HCT116 (cell line): ENCODE measurements at regions not wholly inside any gene's neighbourhood (a gene's known extent, or its start where the extent isn't known, plus 50 kb on each side); places are given as distances from the start of the nearest gene placed in this dataset.

Experiments used
- ATAC-seq: fragments of 200-7000 bp; cut with Tn5 transposase; 2 replicates; pipeline ENCODE4 v1.9.1; 2020; ENCODE audit warnings: mild to moderate bottlenecking, moderate library complexity
- BruUV-seq: library from RNA; stranded (reverse); fragments of 400-500 nt; replicated peaks from 2 replicates; lab custom pipeline; 2021; lab: Mats Ljungman, UMichigan
- CTCF ChIA-PET: fragments of 300-600 bp; sonication (Branson Sonifier 250); formaldehyde crosslinking; loops from one replicate; lab custom pipeline; 2021; ENCODE audit warnings: antibody characterized with exemption; lab: Charles Lee
- POLR2A ChIA-PET: fragments of 300-600, 350-600 bp; sonication (Branson Sonifier 250); formaldehyde crosslinking; loops from one replicate; lab custom pipeline; 2021; ENCODE audit warnings: antibody characterized with exemption; lab: Charles Lee
- RAD21 ChIA-PET, 2 experiments: fragments of 300-600 bp; sonication (Branson Sonifier 250); formaldehyde crosslinking; loops; one replicate each; lab custom pipeline; 2023; ENCODE audit warnings: low total read pairs in 2 of 2; ENCODE audit not compliant: uncharacterized antibody in 2 of 2, unreplicated experiment in 2 of 2, low non-redundant PET in 1 of 2; lab: Charles Lee
- DNase-seq: peaks from one replicate; pipeline ENCODE4 v3.0.0-alpha.2; 2010; ENCODE audit warnings: low read depth, low spot score
- H2AFZ ChIP-seq: fragments of 200-600 bp; shearing (Covaris generic), sonication (generic); 2 replicates; pipeline ENCODE4 v1.6.1; 2017; ENCODE audit warnings: low read depth, mixed run types, mixed read lengths, antibody characterized with exemption, low read length; ENCODE audit not compliant: poor library complexity, severe bottlenecking
- H3K27ac ChIP-seq: 2 replicates; pipeline ENCODE4 v1.5.1; 2012; ENCODE audit warnings: low read depth, low read length
- H3K27me3 ChIP-seq: fragments of 200-600 bp; sonication (generic); 2 replicates; pipeline ENCODE4 v1.6.1; 2016; ENCODE audit warnings: mixed run types, low read length, mixed read lengths; ENCODE audit not compliant: insufficient read depth
- H3K36me3 ChIP-seq, 2 experiments: fragments of 200-500 bp in 1 of 2; fragments of 200-600 bp in 1 of 2; sonication (Bioruptor generic) in 1 of 2; sonication (generic) in 1 of 2; 2 replicates each; pipeline versions ENCODE4 v1.5.1 to v1.6.1; 2014 to 2016; ENCODE audit warnings: low read length in 2 of 2, inconsistent platforms in 1 of 2, mixed read lengths in 1 of 2, mixed run types in 1 of 2; ENCODE audit not compliant: insufficient read depth in 2 of 2, control insufficient read depth in 1 of 2
- H3K4me1 ChIP-seq, 2 experiments: fragments of 200-600 bp in 1 of 2; sonication (generic) in 1 of 2; 2 replicates each; pipeline versions ENCODE4 v1.5.1 to v1.6.1; 2012 to 2017; ENCODE audit warnings: low read length in 2 of 2, inconsistent platforms in 1 of 2, mild to moderate bottlenecking in 1 of 2, mixed read lengths in 1 of 2, mixed run types in 1 of 2, moderate library complexity in 1 of 2; ENCODE audit not compliant: insufficient read depth in 2 of 2, control insufficient read depth in 1 of 2
- H3K4me2 ChIP-seq: fragments of 200-600 bp; sonication (generic); 2 replicates; pipeline ENCODE4 v1.6.1; 2017; ENCODE audit warnings: mixed run types, low read length, mixed read lengths
- H3K4me3 ChIP-seq, 2 experiments: fragments of 200-600 bp in 1 of 2; sonication (generic) in 1 of 2; replicated peaks in 1 of 2; 2 replicates each; pipeline ENCODE4 v1.5.1; 2011 to 2016; ENCODE audit warnings: low read length in 2 of 2, control low read depth in 1 of 2, low read depth in 1 of 2, mild to moderate bottlenecking in 1 of 2, mixed read lengths in 1 of 2, mixed run types in 1 of 2
- H3K79me2 ChIP-seq: fragments of 200-600 bp; sonication (generic); 2 replicates; pipeline ENCODE4 v1.6.1; 2017; ENCODE audit warnings: mild to moderate bottlenecking, mixed run types, low read length, moderate library complexity, mixed read lengths; ENCODE audit not compliant: insufficient read depth
- H3K9ac ChIP-seq: fragments of 200-600 bp; sonication (generic); 2 replicates; pipeline ENCODE4 v1.6.1; 2016; ENCODE audit warnings: low read length, mixed read lengths
- H3K9me2 ChIP-seq: fragments of 200-600 bp; sonication (generic), shearing (Covaris generic); 2 replicates; pipeline ENCODE4 v1.6.1; 2017; ENCODE audit warnings: mixed run types, mild to moderate bottlenecking, moderate library complexity; ENCODE audit not compliant: insufficient read depth
- H3K9me3 ChIP-seq, 2 experiments: fragments of 200-500 bp in 1 of 2; fragments of 200-600 bp in 1 of 2; sonication (Bioruptor generic) in 1 of 2; sonication (generic) in 1 of 2; 2 replicates each; pipeline ENCODE4 v1.6.1; 2014 to 2017; ENCODE audit warnings: low read length in 2 of 2, mixed read lengths in 2 of 2, inconsistent platforms in 1 of 2, low read depth in 1 of 2, mild to moderate bottlenecking in 1 of 2, mixed run types in 1 of 2, moderate library complexity in 1 of 2; ENCODE audit not compliant: control insufficient read depth in 1 of 2, insufficient read depth in 1 of 2
- H4K20me1 ChIP-seq: fragments of 200-600 bp; sonication (generic), shearing (Covaris generic); 2 replicates; pipeline ENCODE4 v1.6.1; 2017; ENCODE audit warnings: mixed run types, mild to moderate bottlenecking, moderate library complexity; ENCODE audit not compliant: insufficient read depth
- CEBPB ChIP-seq: IDR thresholded peaks from 2 replicates; pipeline ENCODE4 v1.6.1; 2012; ENCODE audit warnings: low read depth
- EGR1 ChIP-seq: IDR thresholded peaks from 2 replicates; pipeline ENCODE4 v1.6.1; 2012; ENCODE audit warnings: low read depth
- ELF1 ChIP-seq: IDR thresholded peaks from 2 replicates; pipeline ENCODE4 v1.6.1; 2012; ENCODE audit warnings: low read depth, borderline replicate concordance
- EZH2 ChIP-seq: fragments of 200-600 bp; sonication (generic); IDR thresholded peaks from 2 replicates; pipeline ENCODE4 v1.6.1; 2017; ENCODE audit warnings: antibody characterized with exemption, mixed run types
- EZH2phosphoT487 ChIP-seq: fragments of 200-600 bp; IDR thresholded peaks from 2 replicates; pipeline ENCODE4 v1.6.1; 2018; ENCODE audit warnings: antibody characterized with exemption, borderline replicate concordance
- FOSL1 ChIP-seq: IDR thresholded peaks from 2 replicates; pipeline ENCODE4 v1.6.1; 2012; ENCODE audit warnings: low read depth
- JUND ChIP-seq: IDR thresholded peaks from 2 replicates; pipeline ENCODE4 v1.6.1; 2012
- POLR2A ChIP-seq: IDR thresholded peaks from 2 replicates; pipeline ENCODE4 v1.7.0; 2011; ENCODE audit warnings: borderline replicate concordance; ENCODE audit not compliant: insufficient read depth, insufficient read length; ENCODE audit errors: extremely low read depth
- RAD21 ChIP-seq: IDR thresholded peaks from 2 replicates; pipeline ENCODE4 v1.6.1; 2012; ENCODE audit warnings: low read depth, mild to moderate bottlenecking
- SP1 ChIP-seq: IDR thresholded peaks from 2 replicates; pipeline ENCODE4 v1.6.1; 2012; ENCODE audit warnings: low read depth
- SRF ChIP-seq: IDR thresholded peaks from 2 replicates; pipeline ENCODE4 v1.6.1; 2012; ENCODE audit warnings: low read depth
- TCF7L2 ChIP-seq: IDR thresholded peaks from 2 replicates; pipeline ENCODE4 v1.7.0; 2011; ENCODE audit warnings: borderline replicate concordance, inconsistent platforms; ENCODE audit not compliant: insufficient read depth, insufficient read length; ENCODE audit errors: extremely low read depth
- YY1 ChIP-seq: IDR thresholded peaks from 2 replicates; pipeline ENCODE4 v1.6.1; 2011; ENCODE audit warnings: low read length, low read depth, moderate library complexity, mild to moderate bottlenecking; ENCODE audit not compliant: insufficient replicate concordance; ENCODE audit errors: extremely low read depth
- ZFX ChIP-seq: fragments of 450-650 bp; IDR thresholded peaks from 2 replicates; pipeline ENCODE4 v1.6.1; 2017
- ZNF274 ChIP-seq: fragments of 200-500 bp; sonication (Bioruptor generic); IDR thresholded peaks from 2 replicates; pipeline ENCODE4 v1.6.1; 2014; ENCODE audit warnings: mild to moderate bottlenecking, low read depth, low read length, inconsistent platforms
- intact Hi-C: fragments of 100-400 bp; cut with micrococcal nuclease; formaldehyde crosslinking; loops from 2 replicates; pipeline ENCODE4 v1.10.0; 2022
- TF ChIP-seq, protein P1 (sequence below): IDR thresholded peaks from 2 replicates; pipeline ENCODE4 v1.6.1; 2012
- TF ChIP-seq, protein P2 (sequence below), 3 experiments: fragments of 200-600 bp in 1 of 3; sonication (generic) in 1 of 3; IDR thresholded peaks in 2 of 3; conservative IDR thresholded peaks in 1 of 3; 2 replicates each; pipeline ENCODE4 v1.5.1; 2012 to 2017; ENCODE audit warnings: low read depth in 2 of 3, low read length in 2 of 3, antibody characterized with exemption in 1 of 3, borderline replicate concordance in 1 of 3, control low read depth in 1 of 3, mild to moderate bottlenecking in 1 of 3, mixed read lengths in 1 of 3, mixed run types in 1 of 3, moderate library complexity in 1 of 3; ENCODE audit not compliant: insufficient read depth in 1 of 3

DNA sequence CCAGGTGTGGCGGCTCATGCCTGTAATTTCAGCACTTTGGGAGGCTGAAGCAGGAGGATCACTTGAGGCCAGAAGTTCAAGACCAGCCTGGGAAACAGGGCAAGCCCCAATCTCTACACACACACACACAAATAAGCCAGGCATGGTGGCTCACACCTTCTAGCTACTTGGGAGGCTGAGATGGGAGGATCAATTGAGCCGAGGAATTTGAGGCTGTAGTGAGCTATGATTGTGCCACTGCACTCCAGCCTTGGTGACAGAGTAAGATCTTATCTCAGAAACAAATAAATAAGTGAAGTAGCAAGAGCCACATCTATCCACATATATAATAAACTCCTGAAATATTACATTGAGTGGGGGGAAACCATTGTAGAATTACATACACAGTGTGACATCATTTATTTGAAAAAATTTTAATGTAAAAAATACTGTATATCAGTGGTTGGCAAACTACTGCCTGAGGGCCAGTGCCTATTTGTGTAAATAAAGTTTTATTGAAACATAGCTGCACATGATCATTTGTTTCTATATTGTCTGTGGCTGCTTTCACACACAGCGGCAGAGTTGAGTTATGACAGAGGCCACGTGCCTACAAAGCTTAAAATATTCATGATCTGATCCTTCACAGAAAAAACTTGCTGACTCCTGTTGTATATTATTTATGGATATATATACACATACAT, 54.7 kb upstream of the ARHGEF7 start:
- no peak overlapping the region for H3K9ac ChIP-seq
- H2AFZ ChIP-seq = no peak overlapping the region
- H3K4me3 ChIP-seq = no peak overlapping the region
- H3K27ac ChIP-seq = no peak overlapping the region
- no peaks in the 10 kb centered on the region for H4K20me1 ChIP-seq
- POLR2A ChIA-PET = no interaction called here
- H3K9me2 ChIP-seq = no peaks in the 10 kb centered on the region
- no TSS peak for BruUV-seq
- CTCF ChIA-PET = no interaction called here
- no peak overlapping the region for H3K4me2 ChIP-seq
- no peak for TF ChIP-seq CEBPB
- no peak for TF ChIP-seq SP1
- TF ChIP-seq JUND = no peak
- no peak for TF ChIP-seq RAD21
- no peak for TF ChIP-seq FOSL1
- H3K4me1 ChIP-seq = peaks cover 0 to 13% of the 10 kb centered on the region in 2 experiments; a peak in 1 of 4 replicates
- H3K79me2 ChIP-seq = no peaks in the 10 kb centered on the region
- no peaks in the 10 kb centered on the region for H3K36me3 ChIP-seq
- H3K27me3 ChIP-seq = no peaks in the 10 kb centered on the region
- intact Hi-C loops = no loop called here
- no peak for ATAC-seq
- no peak for DNase-seq
- RAD21 ChIA-PET = no interaction called here
- H3K9me3 ChIP-seq = no peaks in the 10 kb centered on the region

- Histone ChIP-seq H3K36me3 (no peaks in the 10 kb centered on the region), H3K9me3 (no peaks in the 10 kb centered on the region), H3K79me2 (no peaks in the 10 kb centered on the region), H3K27ac (0 out of 2 replicates have a peak overlapping the region, but pooled peaks have one; percentile 10), H4K20me1 (no peaks in the 10 kb centered on the region), H3K4me2 (no peak overlapping the region; the same call in 1 of the 2 replicates), H3K9me2 (no peaks in the 10 kb centered on the region), H2AFZ (no peak overlapping the region), H3K27me3 (no peaks in the 10 kb centered on the region), H3K4me3 (no peak overlapping the region; a peak in 1 of 4 replicates), H3K9ac (no peak overlapping the region), H3K4me1 (peaks cover 0 to 13% of the 10 kb centered on the region in 2 experiments; a peak in 1 of 4 replicates)
- BruUV-seq = no TSS peak
- CTCF ChIA-PET = no interaction called here
- DNase-seq (no peak), ATAC-seq (peak; percentile 42; the same call in 1 of the 2 replicates)
- intact Hi-C loops = loop anchor here (10.0 kb wide), 1 partner anchor 464 kb away; no protein-coding TSS in a partner anchor
- POLR2A ChIA-PET = no interaction called here
- RAD21 ChIA-PET = no interaction called here
- TF ChIP-seq ZNF274 = no peak
- TF ChIP-seq SRF = no peak
- TF ChIP-seq EGR1 = no peak
- TF ChIP-seq, protein P1, sequence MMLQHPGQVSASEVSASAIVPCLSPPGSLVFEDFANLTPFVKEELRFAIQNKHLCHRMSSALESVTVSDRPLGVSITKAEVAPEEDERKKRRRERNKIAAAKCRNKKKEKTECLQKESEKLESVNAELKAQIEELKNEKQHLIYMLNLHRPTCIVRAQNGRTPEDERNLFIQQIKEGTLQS = no peak
- TF ChIP-seq POLR2A = no peak
- TF ChIP-seq, protein P2, sequence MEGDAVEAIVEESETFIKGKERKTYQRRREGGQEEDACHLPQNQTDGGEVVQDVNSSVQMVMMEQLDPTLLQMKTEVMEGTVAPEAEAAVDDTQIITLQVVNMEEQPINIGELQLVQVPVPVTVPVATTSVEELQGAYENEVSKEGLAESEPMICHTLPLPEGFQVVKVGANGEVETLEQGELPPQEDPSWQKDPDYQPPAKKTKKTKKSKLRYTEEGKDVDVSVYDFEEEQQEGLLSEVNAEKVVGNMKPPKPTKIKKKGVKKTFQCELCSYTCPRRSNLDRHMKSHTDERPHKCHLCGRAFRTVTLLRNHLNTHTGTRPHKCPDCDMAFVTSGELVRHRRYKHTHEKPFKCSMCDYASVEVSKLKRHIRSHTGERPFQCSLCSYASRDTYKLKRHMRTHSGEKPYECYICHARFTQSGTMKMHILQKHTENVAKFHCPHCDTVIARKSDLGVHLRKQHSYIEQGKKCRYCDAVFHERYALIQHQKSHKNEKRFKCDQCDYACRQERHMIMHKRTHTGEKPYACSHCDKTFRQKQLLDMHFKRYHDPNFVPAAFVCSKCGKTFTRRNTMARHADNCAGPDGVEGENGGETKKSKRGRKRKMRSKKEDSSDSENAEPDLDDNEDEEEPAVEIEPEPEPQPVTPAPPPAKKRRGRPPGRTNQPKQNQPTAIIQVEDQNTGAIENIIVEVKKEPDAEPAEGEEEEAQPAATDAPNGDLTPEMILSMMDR (IDR thresholded peaks at IDR 0.05 in 2 of 3, conservative IDR thresholded peaks at IDR 0.05 in 1 of 3; ENCODE audit: borderline replicate concordance in 1 of 3, insufficient read depth in 1 of 3, low read depth in 2 of 3, low read length in 2 of 3) = no peak
- no peak for TF ChIP-seq CEBPB
- no peak for TF ChIP-seq ELF1
- no peak for TF ChIP-seq EZH2phosphoT487
- no peak for TF ChIP-seq JUND
- no peak for TF ChIP-seq YY1
- no peak for TF ChIP-seq ZFX
- no peak for TF ChIP-seq EZH2
- TF ChIP-seq TCF7L2 = no peak
- TF ChIP-seq RAD21 = no peak
- TF ChIP-seq SP1 = no peak
Measured at GRCh38 chr13:111058796-111059506, 56.2 kb upstream of the ARHGEF7 start.
